T47D (cell line): ENCODE measurements at regions not wholly inside any gene's neighbourhood (a gene's known extent, or its start where the extent isn't known, plus 50 kb on each side); places are given as distances from the start of the nearest gene placed in this dataset.
"Not testable (repeated sequence)": the region's sequence is repeated elsewhere in the genome, so short reads cannot be mapped to it uniquely, and the experiment has no call there.

Source experiments
- DNase-seq, 2 experiments: peaks; one replicate each; pipeline versions ENCODE4 v3.0.0 to v3.0.0-alpha.2; 2011 to 2012; ENCODE audit warnings: low read depth in 1 of 2, low spot score in 1 of 2
- JUND ChIP-seq: IDR thresholded peaks from 2 replicates; pipeline ENCODE4 v1.6.1; 2012; ENCODE audit warnings: low read depth
- in situ Hi-C: cut with HindIII; loops from 2 replicates; pipeline ENCODE4 v1.10.0; 2016; ENCODE audit warnings: low sequenced_read_pairs, low pct_unique_long_range_greater_than_20kb

- no peak for TF ChIP-seq JUND
- in situ Hi-C loops: no loop called here
- DNase-seq: no peak
Measured at GRCh38 chr16:87161822-87162676, 155.1 kb downstream of the C16orf95 start.

DNA sequence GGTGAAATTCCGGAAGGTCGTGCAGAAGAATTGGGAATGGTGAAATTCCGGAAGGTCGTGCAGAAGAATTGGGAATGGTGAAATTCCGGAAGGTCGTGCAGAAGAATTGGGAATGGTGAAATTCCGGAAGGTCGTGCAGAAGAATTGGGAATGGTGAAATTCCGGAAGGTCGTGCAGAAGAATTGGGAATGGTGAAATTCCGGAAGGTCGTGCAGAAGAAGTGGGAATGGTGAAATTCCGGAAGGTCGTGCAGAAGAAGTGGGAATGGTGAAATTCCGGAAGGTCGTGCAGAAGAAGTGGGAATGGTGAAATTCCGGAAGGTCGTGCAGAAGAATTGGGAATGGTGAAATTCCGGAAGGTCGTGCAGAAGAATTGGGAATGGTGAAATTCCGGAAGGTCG, 154.4 kb downstream of the C16orf95 start:
- DNase-seq, in situ Hi-C loops: not testable (repeated sequence)

GRCh38 chr16:87163637-87164036, 153.6 kb downstream of the C16orf95 start:
- DNase-seq: no peak
- TF ChIP-seq JUND: no peak
- in situ Hi-C loops: no loop called here

- no peak for TF ChIP-seq JUND
- DNase-seq: no peak
- in situ Hi-C loops: no loop called here
Measured at GRCh38 chr16:87165151-87165550, 152.0 kb downstream of the C16orf95 start.

GRCh38 chr16:87165885-87166284, 151.3 kb downstream of the C16orf95 start:
- in situ Hi-C loops: no loop called here
- DNase-seq: no peak
- no peak for TF ChIP-seq JUND

DNA sequence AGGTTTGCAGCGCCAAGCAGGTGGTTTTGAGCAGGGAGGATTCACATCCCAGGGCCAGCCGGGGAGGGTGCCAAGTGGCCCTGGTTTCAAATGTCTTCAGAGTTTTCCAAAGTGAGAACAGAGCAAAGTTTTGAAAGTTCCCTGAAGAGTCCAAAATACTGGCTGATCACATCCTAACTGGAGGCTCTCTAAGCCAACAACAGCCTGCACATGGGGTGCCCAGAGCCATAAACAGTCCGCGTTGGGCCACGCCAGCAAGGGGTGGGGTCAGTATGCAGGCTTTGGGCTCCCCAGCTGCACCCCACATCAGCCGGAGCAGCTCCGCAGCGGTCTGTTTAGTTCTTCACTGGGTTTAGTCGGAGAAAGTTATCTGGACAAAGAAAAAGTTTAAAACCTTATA, 150.9 kb downstream of the C16orf95 start:
- no peak for TF ChIP-seq JUND
- in situ Hi-C loops: no loop called here
- DNase-seq: no peak

DNA sequence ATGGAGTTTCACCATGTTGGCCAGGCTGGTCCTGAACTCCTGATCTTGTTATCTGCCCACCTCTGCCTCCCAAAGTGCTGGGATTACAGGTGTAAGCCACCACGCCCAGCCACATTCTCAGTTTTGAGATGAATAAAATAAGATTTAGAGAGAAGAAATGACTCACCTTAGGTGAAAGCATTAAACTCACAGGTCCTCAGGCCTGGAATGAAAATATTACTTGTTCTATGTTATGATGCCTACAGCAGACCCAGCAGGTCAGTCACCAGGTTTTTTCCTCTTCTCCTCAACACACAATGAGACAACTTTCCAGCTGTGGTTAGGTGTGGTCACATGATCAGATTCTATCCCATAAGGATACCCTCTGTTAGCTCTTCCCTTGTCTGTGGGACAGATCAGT, 150.3 kb downstream of the C16orf95 start:
- TF ChIP-seq JUND: no peak
- in situ Hi-C loops: no loop called here
- DNase-seq: no peak

DNA sequence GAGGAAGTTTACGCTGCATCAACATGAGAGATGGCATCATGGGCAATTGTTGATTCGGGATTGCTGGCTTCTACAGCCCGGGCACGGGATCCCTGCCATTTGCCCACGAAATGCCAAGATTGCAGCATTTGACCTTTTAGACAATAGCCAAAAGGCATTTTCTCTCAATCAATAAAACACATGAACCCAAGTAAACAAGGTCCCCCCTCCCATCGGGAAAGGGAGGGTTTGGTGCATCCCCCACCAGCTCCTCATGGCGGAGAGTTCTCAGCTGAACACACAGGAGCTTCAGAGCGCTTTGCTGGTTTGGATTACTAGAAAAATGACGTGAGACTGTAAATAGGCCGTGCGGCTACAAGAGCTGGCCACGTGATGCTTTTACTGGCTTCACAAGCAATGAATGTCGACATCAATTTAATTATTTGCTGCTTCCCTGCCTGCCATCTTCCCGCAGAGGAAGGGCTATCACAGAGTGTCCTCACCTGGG, 147.6 kb downstream of the C16orf95 start:
- DNase-seq: peak in 1 of 2 experiments; percentile 37
- in situ Hi-C loops: no loop called here
- TF ChIP-seq JUND: no peak

DNA sequence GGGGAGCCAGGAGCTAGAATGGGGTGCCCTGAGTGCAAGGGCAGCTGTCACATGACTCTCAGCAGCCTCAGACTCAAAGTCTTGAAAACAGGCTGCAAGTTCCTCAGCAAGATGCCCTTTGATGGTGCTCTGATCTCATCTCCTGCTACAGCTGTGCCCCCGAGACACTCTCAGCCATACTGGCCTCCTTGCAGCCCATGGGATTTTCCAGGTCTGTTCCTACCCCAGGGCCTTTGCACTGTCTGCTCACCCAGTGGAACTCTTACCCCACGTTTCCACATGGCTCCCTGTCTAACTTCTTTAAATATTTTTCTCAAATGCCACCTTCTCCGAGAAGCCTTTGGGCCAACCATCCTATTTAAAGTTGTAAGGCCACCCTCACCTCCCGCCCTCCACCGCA, 146.9 kb downstream of the C16orf95 start:
- TF ChIP-seq JUND: no peak
- in situ Hi-C loops: no loop called here
- no peak for DNase-seq

GRCh38 chr16:87171723-87172122, 145.5 kb downstream of the C16orf95 start:
- in situ Hi-C loops: no loop called here

GRCh38 chr16:87172632-87173031, 144.6 kb downstream of the C16orf95 start:
- DNase-seq: no peak
- in situ Hi-C loops: no loop called here
- TF ChIP-seq JUND: no peak

More at GRCh38 chr16:87171723-87172122, 145.5 kb downstream of the C16orf95 start:
- no peak for TF ChIP-seq JUND
- no peak for DNase-seq

DNA sequence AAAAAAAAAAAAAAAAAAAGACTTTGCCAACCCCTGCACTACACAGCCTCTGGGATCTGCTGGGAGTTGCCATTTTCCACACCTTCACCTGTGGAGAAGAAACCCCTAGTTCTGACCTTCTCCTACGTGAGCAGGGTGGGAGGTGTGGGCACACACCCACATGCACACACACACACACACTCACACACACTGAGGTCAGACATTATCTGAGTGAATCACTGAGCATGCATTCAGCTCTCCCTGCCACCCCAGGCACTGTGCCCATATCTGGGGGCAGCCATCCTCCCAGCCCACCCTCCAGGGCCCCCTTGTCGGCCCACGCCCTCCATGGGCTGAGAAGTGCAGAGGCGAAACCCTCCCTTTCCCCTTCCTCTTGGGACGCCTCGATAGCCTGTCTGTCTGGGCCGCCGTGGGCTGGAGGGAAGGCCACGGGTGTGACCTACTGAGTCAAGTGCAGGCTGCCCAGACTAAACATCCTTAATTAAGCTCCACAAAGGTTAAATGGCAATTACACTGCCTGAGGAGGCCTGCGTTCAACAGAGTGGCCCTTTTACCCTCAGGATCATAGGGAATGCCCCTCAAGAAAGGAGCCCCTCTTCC, 143.8 kb downstream of the C16orf95 start:
- in situ Hi-C loops: no loop called here
- no peak for TF ChIP-seq JUND
- DNase-seq: no peak

DNA sequence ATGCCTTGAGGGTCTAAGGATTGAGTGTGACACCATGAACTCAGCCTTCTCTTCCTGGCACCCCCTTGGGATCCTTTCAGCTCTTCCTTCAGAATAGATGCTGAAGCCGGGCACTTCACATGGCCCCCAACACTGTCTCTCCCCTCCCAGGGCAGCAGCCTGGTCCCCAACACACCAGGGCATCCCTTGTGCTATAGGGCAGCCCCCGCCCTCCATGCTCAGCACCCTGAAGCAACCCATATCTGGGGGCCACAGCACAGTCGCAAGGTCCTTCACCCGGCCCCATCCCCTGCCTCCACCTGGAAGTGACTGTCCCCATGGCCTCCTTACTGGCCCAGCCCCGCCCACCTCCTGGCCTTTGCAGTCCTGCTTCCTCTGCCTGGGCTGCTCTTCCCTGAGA, 143.1 kb downstream of the C16orf95 start:
- DNase-seq: no peak
- no peak for TF ChIP-seq JUND
- in situ Hi-C loops: no loop called here
